OCI-LY3 (cell line): ENCODE measurements at regions not wholly inside any gene's neighbourhood (a gene's known extent, or its start where the extent isn't known, plus 50 kb on each side); places are given as distances from the start of the nearest gene placed in this dataset.

ENCODE experiments used
- CTCF ChIP-seq: fragments of 200-600, 300-600 bp; sonication (generic); IDR thresholded peaks from 2 replicates; pipeline ENCODE4 v1.5.1; 2014; ENCODE audit warnings: antibody characterized with exemption, low read length, low read depth
- EZH2phosphoT487 ChIP-seq: fragments of 200-600 bp; shearing (Covaris generic); IDR thresholded peaks from 2 replicates; pipeline ENCODE4 v1.6.1; 2018; ENCODE audit warnings: antibody characterized with exemption, mixed run types, low read depth

GRCh38 chr5:74064911-74065310 is 438.9 kb downstream of the ARHGEF28 start:
- TF ChIP-seq EZH2phosphoT487 (no peak), CTCF (no peak)
